Mesendoderm (in vitro differentiated cells): ENCODE measurements at regions not wholly inside any gene's neighbourhood (a gene's known extent, or its start where the extent isn't known, plus 50 kb on each side); places are given as distances from the start of the nearest gene placed in this dataset.

ENCODE experiments used
- DNase-seq: peaks from one replicate; pipeline ENCODE4 v3.0.0; 2013
- H2AK5ac ChIP-seq: 2 replicates; pipeline ENCODE4 v1.6.1; 2013; ENCODE audit warnings: low read length, inconsistent platforms
- H2BK120ac ChIP-seq: 2 replicates; pipeline ENCODE4 v1.6.1; 2013; ENCODE audit warnings: low read depth, mild to moderate bottlenecking, low read length, moderate library complexity, mixed read lengths
- H2BK15ac ChIP-seq: replicated peaks from 2 replicates; pipeline ENCODE4 v1.6.1; 2013; ENCODE audit warnings: low read depth, mild to moderate bottlenecking, moderate library complexity
- H2BK5ac ChIP-seq: 2 replicates; pipeline ENCODE4 v1.6.1; 2013; ENCODE audit warnings: low read length, inconsistent platforms
- H3K18ac ChIP-seq: 2 replicates; pipeline ENCODE4 v1.6.1; 2013; ENCODE audit warnings: mild to moderate bottlenecking, low read length, mixed read lengths
- H3K23ac ChIP-seq: one replicate; pipeline ENCODE4 v1.6.1; 2013; ENCODE audit warnings: low read length
- H3K27ac ChIP-seq: 2 replicates; pipeline ENCODE4 v1.5.1; 2013; ENCODE audit warnings: low read depth, mild to moderate bottlenecking, inconsistent platforms, low read length, moderate library complexity
- H3K27me3 ChIP-seq: 2 replicates; pipeline ENCODE4 v1.6.1; 2013; ENCODE audit warnings: low read length, control low read depth, mild to moderate bottlenecking, inconsistent platforms; ENCODE audit not compliant: insufficient read depth, poor library complexity
- H3K36me3 ChIP-seq: 2 replicates; pipeline ENCODE4 v1.6.1; 2013; ENCODE audit warnings: low read length, inconsistent platforms; ENCODE audit not compliant: control insufficient read depth, insufficient read depth
- H3K4ac ChIP-seq: one replicate; pipeline ENCODE4 v1.6.1; 2013; ENCODE audit warnings: low read depth, mild to moderate bottlenecking, low read length, moderate library complexity
- H3K4me1 ChIP-seq: 2 replicates; pipeline ENCODE4 v1.6.1; 2013; ENCODE audit warnings: low read depth, low read length, inconsistent platforms; ENCODE audit not compliant: control insufficient read depth
- H3K4me2 ChIP-seq: 2 replicates; pipeline ENCODE4 v1.6.1; 2013; ENCODE audit warnings: low read length
- H3K4me3 ChIP-seq: 2 replicates; pipeline ENCODE4 v1.5.1; 2013; ENCODE audit warnings: mild to moderate bottlenecking, low read length
- H3K56ac ChIP-seq: one replicate; pipeline ENCODE4 v1.6.1; 2013; ENCODE audit warnings: low read length
- H3K79me1 ChIP-seq: 2 replicates; pipeline ENCODE4 v1.6.1; 2013; ENCODE audit warnings: low read length, inconsistent platforms
- H3K79me2 ChIP-seq: 2 replicates; pipeline ENCODE4 v1.6.1; 2013; ENCODE audit warnings: mild to moderate bottlenecking, low read length; ENCODE audit not compliant: control insufficient read depth, insufficient read depth
- H3K9ac ChIP-seq: 2 replicates; pipeline ENCODE4 v1.6.1; 2013; ENCODE audit warnings: low read length, inconsistent platforms
- H4K5ac ChIP-seq: one replicate; pipeline ENCODE4 v1.6.1; 2013; ENCODE audit warnings: low read length
- H4K8ac ChIP-seq: one replicate; pipeline ENCODE4 v1.6.1; 2013; ENCODE audit warnings: low read depth, mild to moderate bottlenecking, control low read depth, low read length, moderate library complexity
- WGBS: extraction: QIAGEN DNeasy Blood & Tissue Kit; methylation state at CpG from one replicate; pipeline ENCODE4 v1.1.7; 2013; ENCODE audit warnings: low lambda C conversion rate, missing lambda C conversion rate; ENCODE audit not compliant: insufficient coverage; ENCODE audit errors: extremely low coverage; 5-methylcytosine and 5-hydroxymethylcytosine counted together

GRCh38 chrX:109844986-109845385, 111.9 kb upstream of the ACSL4 start:
- H3K27me3 ChIP-seq, result no peaks in the 10 kb centered on the region
- no peak for DNase-seq
- H4K5ac ChIP-seq, result no peak overlapping the region
- H2BK120ac ChIP-seq, result no peak overlapping the region
- H3K4me1 ChIP-seq, result no peaks in the 10 kb centered on the region
- no peak overlapping the region for H3K9ac ChIP-seq
- no peak overlapping the region for H2BK15ac ChIP-seq
- no peaks in the 10 kb centered on the region for H3K79me2 ChIP-seq
- H2AK5ac ChIP-seq, result no peak overlapping the region
- no peak overlapping the region for H2BK5ac ChIP-seq
- H3K79me1 ChIP-seq, result no peaks in the 10 kb centered on the region
- no peak overlapping the region for H3K4me3 ChIP-seq
- H3K18ac ChIP-seq, result no peak overlapping the region
- WGBS, result no CpG with 5 or more reads among the region's 4 CpGs
- no peak overlapping the region for H3K23ac ChIP-seq
- no peaks in the 10 kb centered on the region for H3K36me3 ChIP-seq
- no peak overlapping the region for H3K56ac ChIP-seq
- H3K4ac ChIP-seq, result no peak overlapping the region
- no peak overlapping the region for H3K27ac ChIP-seq
- no peak overlapping the region for H3K4me2 ChIP-seq
- H4K8ac ChIP-seq, result no peak overlapping the region

- no peak overlapping the region for H3K56ac ChIP-seq
- DNase-seq, result no peak
- H3K18ac ChIP-seq, result no peak overlapping the region
- no peak overlapping the region for H2AK5ac ChIP-seq
- no peaks in the 10 kb centered on the region for H3K4me1 ChIP-seq
- H3K23ac ChIP-seq, result no peak overlapping the region
- no peak overlapping the region for H3K27ac ChIP-seq
- no peaks in the 10 kb centered on the region for H3K79me2 ChIP-seq
- no peak overlapping the region for H3K4me2 ChIP-seq
- no peak overlapping the region for H4K5ac ChIP-seq
- H2BK120ac ChIP-seq, result no peak overlapping the region
- H3K27me3 ChIP-seq, result no peaks in the 10 kb centered on the region
- H2BK5ac ChIP-seq, result no peak overlapping the region
- H4K8ac ChIP-seq, result no peak overlapping the region
- no peaks in the 10 kb centered on the region for H3K79me1 ChIP-seq
- WGBS, result no CpG with 5 or more reads among the region's 4 CpGs
- no peak overlapping the region for H3K4me3 ChIP-seq
- no peak overlapping the region for H3K4ac ChIP-seq
- H3K36me3 ChIP-seq, result no peaks in the 10 kb centered on the region
- no peak overlapping the region for H3K9ac ChIP-seq
- H2BK15ac ChIP-seq, result no peak overlapping the region
These were observed 112.9 kb upstream of the ACSL4 start for GRCh38 chrX:109845996-109846395.

DNA sequence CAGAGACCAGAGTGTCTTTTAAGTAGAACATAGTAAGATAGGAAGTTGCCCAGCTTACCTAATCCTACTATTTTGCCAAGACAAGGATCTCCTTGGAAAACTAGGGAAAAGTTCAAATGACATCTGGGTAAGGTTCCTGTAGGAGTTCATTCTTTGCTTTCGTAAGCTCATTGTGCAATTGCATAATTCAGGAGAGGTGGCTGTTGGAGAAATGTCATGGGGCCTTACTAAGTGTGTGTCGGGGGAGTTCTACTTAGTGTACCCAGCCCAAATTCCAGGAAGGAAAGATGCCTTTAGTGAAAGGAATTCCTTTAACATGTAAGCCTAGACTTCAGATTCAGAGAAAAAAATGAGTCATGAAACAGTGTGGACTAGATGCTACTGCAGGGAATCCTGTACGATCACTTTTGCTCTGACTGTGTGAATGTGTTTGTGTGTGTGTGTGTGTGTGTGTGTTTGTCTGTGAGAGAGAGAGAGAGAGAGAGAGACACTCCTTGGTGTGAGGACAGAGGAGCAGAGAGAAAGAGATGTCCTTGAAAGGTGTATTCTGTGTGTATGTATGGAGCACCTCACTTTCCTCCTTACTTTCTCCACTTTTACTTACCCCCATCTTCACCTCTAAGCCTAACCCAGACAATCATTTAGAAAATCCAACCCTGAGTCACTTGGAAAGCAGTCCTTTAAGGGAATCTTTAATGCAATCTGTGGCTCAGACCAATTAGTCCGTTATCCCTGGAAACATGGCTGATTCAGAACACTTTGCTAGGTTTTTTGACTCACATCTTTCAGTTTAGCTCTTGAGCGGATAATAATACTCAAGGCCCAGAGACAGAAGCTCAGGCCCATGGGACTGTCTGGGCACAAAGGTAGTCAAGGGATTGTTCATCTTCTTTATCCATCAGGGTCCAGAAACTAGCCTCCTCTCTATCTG, 114.5 kb upstream of the ACSL4 start:
- DNase-seq, result peak; percentile 40
- Histone ChIP-seq H3K36me3 (no peaks in the 10 kb centered on the region), H2BK120ac (no peak overlapping the region), H3K27ac (no peak overlapping the region), H2AK5ac (no peak overlapping the region), H4K5ac (no peak overlapping the region), H3K18ac (no peak overlapping the region), H3K9ac (no peak overlapping the region), H3K56ac (no peak overlapping the region), H3K79me1 (no peaks in the 10 kb centered on the region), H3K23ac (no peak overlapping the region), H2BK15ac (no peak overlapping the region), H4K8ac (no peak overlapping the region), H3K4me2 (no peak overlapping the region), H3K4me3 (no peak overlapping the region), H3K4me1 (no peaks in the 10 kb centered on the region), H3K79me2 (no peaks in the 10 kb centered on the region), H3K27me3 (no peaks in the 10 kb centered on the region), H3K4ac (no peak overlapping the region), H2BK5ac (no peak overlapping the region)
- WGBS, result no CpG with 5 or more reads among the region's 5 CpGs

DNA sequence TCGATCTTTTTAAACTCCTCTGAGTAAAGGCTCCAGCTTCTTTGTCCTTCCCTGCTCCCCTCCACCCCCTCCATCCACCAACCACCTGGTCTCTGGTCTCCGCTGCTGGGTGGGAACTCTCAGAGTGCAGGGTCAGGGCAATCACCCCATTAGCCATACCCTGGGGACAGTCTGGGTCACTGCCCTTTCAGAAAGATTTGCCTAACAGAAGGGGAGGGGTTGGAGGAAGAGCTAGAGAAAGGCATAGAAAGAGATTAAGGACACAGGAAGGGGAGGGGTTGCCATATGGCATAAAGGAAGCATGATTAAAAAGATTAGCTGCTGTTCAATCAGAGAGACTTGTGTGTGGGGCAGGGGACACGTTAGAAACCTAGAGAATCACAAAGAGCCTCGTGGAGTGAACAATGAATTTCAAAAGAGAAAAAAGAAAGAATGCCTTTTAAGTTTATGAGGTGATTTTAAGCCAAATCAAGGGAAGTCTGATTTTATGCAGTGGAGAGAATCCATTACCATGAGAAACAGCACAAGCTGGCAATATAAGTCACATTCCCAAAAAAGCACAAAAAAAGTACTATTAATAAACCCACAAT, 115.5 kb upstream of the ACSL4 start:
- no peak overlapping the region for H3K4me2 ChIP-seq
- H3K27ac ChIP-seq, result no peak overlapping the region
- no peak overlapping the region for H3K4me3 ChIP-seq
- no peaks in the 10 kb centered on the region for H3K79me1 ChIP-seq
- H3K4ac ChIP-seq, result no peak overlapping the region
- no peak overlapping the region for H2BK15ac ChIP-seq
- no peaks in the 10 kb centered on the region for H3K4me1 ChIP-seq
- no peak overlapping the region for H3K23ac ChIP-seq
- WGBS, result no CpG with 5 or more reads among the region's 4 CpGs
- no peak overlapping the region for H3K56ac ChIP-seq
- H2AK5ac ChIP-seq, result no peak overlapping the region
- no peak overlapping the region for H3K9ac ChIP-seq
- DNase-seq, result peak; percentile 41
- H3K27me3 ChIP-seq, result no peaks in the 10 kb centered on the region
- no peak overlapping the region for H2BK120ac ChIP-seq
- H4K8ac ChIP-seq, result no peak overlapping the region
- no peak overlapping the region for H4K5ac ChIP-seq
- H3K36me3 ChIP-seq, result no peaks in the 10 kb centered on the region
- H3K18ac ChIP-seq, result no peak overlapping the region
- no peaks in the 10 kb centered on the region for H3K79me2 ChIP-seq
- H2BK5ac ChIP-seq, result no peak overlapping the region

GRCh38 chrX:109854096-109854495, 121.0 kb upstream of the ACSL4 start:
- Histone ChIP-seq H4K5ac (no peak overlapping the region), H3K36me3 (no peaks in the 10 kb centered on the region), H3K79me2 (no peaks in the 10 kb centered on the region), H2BK5ac (no peak overlapping the region), H3K18ac (no peak overlapping the region), H3K4me3 (no peak overlapping the region), H3K4ac (no peak overlapping the region), H3K4me2 (no peak overlapping the region), H2AK5ac (no peak overlapping the region), H3K9ac (no peak overlapping the region), H2BK120ac (no peak overlapping the region), H3K23ac (no peak overlapping the region), H3K79me1 (no peaks in the 10 kb centered on the region), H3K27ac (no peak overlapping the region), H3K56ac (no peak overlapping the region), H2BK15ac (no peak overlapping the region), H4K8ac (no peak overlapping the region), H3K27me3 (no peaks in the 10 kb centered on the region), H3K4me1 (no peaks in the 10 kb centered on the region)
- DNase-seq, result no peak
